B cell (primary cell): ENCODE measurements at regions not wholly inside any gene's neighbourhood (a gene's known extent, or its start where the extent isn't known, plus 50 kb on each side); places are given as distances from the start of the nearest gene placed in this dataset.

Experiments
- ATAC-seq: fragments of 200-7000 bp; cut with Tn5 transposase; one replicate; pipeline ENCODE4 v1.10.0; 2021; ENCODE audit warnings: low read depth, mild to moderate bottlenecking, moderate number of reproducible peaks, moderate library complexity
- CTCF ChIA-PET: fragments of 350-600 bp; sonication (Branson Sonifier 250); formaldehyde crosslinking; loops from one replicate; lab custom pipeline; 2021; ENCODE audit warnings: antibody characterized with exemption, inconsistent platforms; lab: Charles Lee
- POLR2A ChIA-PET: fragments of 350-600 bp; sonication (Branson Sonifier 250); formaldehyde crosslinking; loops from one replicate; lab custom pipeline; 2021; ENCODE audit warnings: antibody characterized with exemption; lab: Charles Lee
- DNase-seq: peaks from one replicate; pipeline ENCODE4 v3.0.0; 2013
- H2AFZ ChIP-seq: 2 replicates; pipeline ENCODE4 v1.6.1; 2012; ENCODE audit warnings: mild to moderate bottlenecking, low read depth, low read length; ENCODE audit not compliant: insufficient read depth, poor library complexity, severe bottlenecking
- H3K27ac ChIP-seq, 2 donors: 1 replicate in 1 of 2; 2 replicates in 1 of 2; pipeline ENCODE4 v1.5.1; 2012 to 2013; ENCODE audit warnings: low read length in 2 of 2, mild to moderate bottlenecking in 2 of 2, moderate library complexity in 1 of 2
- H3K27me3 ChIP-seq, 4 experiments: fragments of 200-600 bp in 1 of 4; sonication (generic) in 1 of 4; replicated peaks in 1 of 4; 1 replicate in 2 of 4; 2 replicates in 2 of 4; pipeline versions ENCODE4 v1.6.1 to v1.7.0; 2013 to 2016; ENCODE audit warnings: low read length in 3 of 4, mild to moderate bottlenecking in 2 of 4, mixed read lengths in 1 of 4, moderate library complexity in 1 of 4; ENCODE audit not compliant: insufficient read depth in 4 of 4, control insufficient read depth in 3 of 4; ENCODE audit errors: control extremely low read depth in 1 of 4
- H3K36me3 ChIP-seq, 2 experiments: replicated peaks in 1 of 2; 1 replicate in 1 of 2; 2 replicates in 1 of 2; pipeline versions ENCODE4 v1.6.1 to v1.7.1; 2013; ENCODE audit warnings: low read length in 1 of 2; ENCODE audit not compliant: insufficient read depth in 2 of 2, control insufficient read depth in 1 of 2; ENCODE audit errors: control extremely low read depth in 1 of 2, extremely low read depth in 1 of 2
- H3K4me1 ChIP-seq, 2 donors: fragments of 200-600 bp in 1 of 2; sonication (generic) in 1 of 2; 1 replicate in 1 of 2; 2 replicates in 1 of 2; pipeline versions ENCODE4 v1.5.1 to v1.6.1; 2013 to 2017; ENCODE audit warnings: low read length in 2 of 2; ENCODE audit not compliant: control insufficient read depth in 2 of 2, insufficient read depth in 2 of 2
- H3K4me2 ChIP-seq: replicated peaks from 2 replicates; pipeline ENCODE3; 2012; ENCODE audit warnings: mild to moderate bottlenecking, low read depth, low read length; ENCODE audit not compliant: poor library complexity, severe bottlenecking
- H3K4me3 ChIP-seq, 5 experiments: fragments of 200-600 bp in 1 of 5; sonication (generic) in 1 of 5; 1 replicate in 3 of 5; 2 replicates in 2 of 5; pipeline versions ENCODE4 v1.5.1 to v1.7.0; 2011 to 2016; ENCODE audit warnings: low read length in 4 of 5, mild to moderate bottlenecking in 4 of 5, low read depth in 2 of 5, control low read depth in 1 of 5, moderate library complexity in 1 of 5; ENCODE audit not compliant: insufficient read depth in 1 of 5; ENCODE audit errors: control extremely low read depth in 1 of 5, extremely low read depth in 1 of 5
- H3K79me2 ChIP-seq: fragments of 200-600 bp; sonication (generic); one replicate; pipeline ENCODE4 v1.6.0; 2016; ENCODE audit warnings: low read length; ENCODE audit not compliant: control insufficient read depth, insufficient read depth
- H3K9ac ChIP-seq: fragments of 200-600 bp; sonication (generic); 2 replicates; pipeline ENCODE4 v1.6.1; 2017; ENCODE audit warnings: mild to moderate bottlenecking, low read length, moderate library complexity
- H3K9me3 ChIP-seq, 3 donors: one replicate each; pipeline versions ENCODE4 v1.6.1 to v1.7.1; 2013; ENCODE audit warnings: low read length in 2 of 3; ENCODE audit not compliant: control insufficient read depth in 2 of 3, insufficient read depth in 1 of 3; ENCODE audit errors: control extremely low read depth in 1 of 3
- H4K20me1 ChIP-seq: 2 replicates; pipeline ENCODE4 v1.6.0; 2012; ENCODE audit warnings: mild to moderate bottlenecking, low read length; ENCODE audit not compliant: insufficient read depth, control insufficient read depth, poor library complexity, severe bottlenecking
- H3K27ac Mint-ChIP-seq: one replicate; pipeline ENCODE4 v1.8.0; 2021; ENCODE audit warnings: mixed read lengths
- H3K27me3 Mint-ChIP-seq: one replicate; pipeline ENCODE4 v1.8.0; 2021; ENCODE audit warnings: mixed read lengths
- H3K4me1 Mint-ChIP-seq: one replicate; pipeline ENCODE4 v1.8.0; 2021; ENCODE audit warnings: mixed read lengths
- H3K4me3 Mint-ChIP-seq: one replicate; pipeline ENCODE4 v1.8.0; 2021; ENCODE audit warnings: mixed read lengths
- H3K9me3 Mint-ChIP-seq: one replicate; pipeline ENCODE4 v1.8.0; 2022; ENCODE audit warnings: mixed read lengths; ENCODE audit not compliant: insufficient read depth
- CTCF ChIP-seq: fragments of 200-600 bp; IDR thresholded peaks from one replicate; pipeline ENCODE4 v1.8.0; 2022; ENCODE audit warnings: antibody characterized with exemption, mild to moderate bottlenecking
- EZH2 ChIP-seq: IDR thresholded peaks from 2 replicates; pipeline ENCODE4 v1.6.1; 2012; ENCODE audit warnings: borderline replicate concordance, low read depth, mild to moderate bottlenecking, moderate library complexity, low read length; ENCODE audit not compliant: insufficient read depth, poor library complexity, severe bottlenecking
- WGBS: methylation state at CpG from one replicate; pipeline ENCODE4 v1.1.5; 2013; ENCODE audit warnings: missing lambda C conversion rate; ENCODE audit not compliant: insufficient coverage; 5-methylcytosine and 5-hydroxymethylcytosine counted together
- intact Hi-C: fragments of 100-400 bp; cut with micrococcal nuclease; formaldehyde crosslinking; loops from one replicate; pipeline ENCODE4 v1.10.0; 2022

- no peaks in the 10 kb centered on the region for H3K79me2 ChIP-seq
- H3K27ac ChIP-seq, result peak overlapping the region; percentile 93 to 96
- ATAC-seq (peak; percentile 51), DNase-seq (peak; percentile 76)
- POLR2A ChIA-PET, result interaction anchor here (0.6 to 2.1 kb wide), 6 partner anchors 14 to 154 kb away, joined by 3 to 5 read pairs (median 3); no protein-coding TSS in a partner anchor
- H3K4me1 Mint-ChIP-seq, result peaks cover 62% of the 10 kb centered on the region
- TF ChIP-seq EZH2 (no peak), CTCF (no peak)
- H3K4me1 ChIP-seq, result peaks cover 71% of the 10 kb centered on the region in 2 donors
- H3K9me3 Mint-ChIP-seq, result peaks cover 2% of the 10 kb centered on the region
- CTCF ChIA-PET, result interaction anchor here (1.2 to 2.9 kb wide), 6 partner anchors 23 to 329 kb away, joined by 3 to 12 read pairs (median 6); no protein-coding TSS in a partner anchor
- H2AFZ ChIP-seq, result peak overlapping the region; percentile 83
- H3K4me2 ChIP-seq, result peak overlapping the region; percentile 74
- no peaks in the 10 kb centered on the region for H3K36me3 ChIP-seq
- H3K27ac Mint-ChIP-seq, result peak overlapping the region; percentile 98
- H3K27me3 ChIP-seq, result no peaks in the 10 kb centered on the region
- intact Hi-C loops, result loop anchor here (2.0 kb wide), 2 partner anchors 93 to 345 kb away; partner anchors contain the start of gene RPAP3
- peak overlapping the region; percentile 87 for H3K4me3 Mint-ChIP-seq
- H3K27me3 Mint-ChIP-seq, result no peaks in the 10 kb centered on the region
- peak overlapping the region; percentile 24 to 52 (median 47) for H3K4me3 ChIP-seq
- peaks cover 0 to 5% (median 3%) of the 10 kb centered on the region in 3 donors for H3K9me3 ChIP-seq
- peak overlapping the region; percentile 58 for H3K9ac ChIP-seq
- WGBS, result 0% methylated on average over 3 of the region's 7 CpGs
- no peaks in the 10 kb centered on the region for H4K20me1 ChIP-seq
Measured at GRCh38 chr12:47361389-47362021, 281.7 kb upstream of the AMIGO2 start.
